Gastroesophageal sphincter (tissue), 3 donors: ENCODE measurements at regions not wholly inside any gene's neighbourhood (a gene's known extent, or its start where the extent isn't known, plus 50 kb on each side); places are given as distances from the start of the nearest gene placed in this dataset.

Source experiments
- EP300 ChIP-seq: sonication (generic); formaldehyde crosslinking; IDR thresholded peaks from one replicate; pipeline ENCODE4 v1.6.1; 2017; ENCODE audit warnings: antibody characterized with exemption, mild to moderate bottlenecking
- TF ChIP-seq, protein P1 (sequence below), 4 experiments: fragments of 200-600 bp in 2 of 4; fragments of 450-650 bp in 2 of 4; sonication (generic) in 1 of 4; IDR thresholded peaks; one replicate each; pipeline ENCODE4 v1.5.1; 2017 to 2019; ENCODE audit warnings: antibody characterized with exemption in 4 of 4, mild to moderate bottlenecking in 2 of 4, moderate library complexity in 2 of 4

DNA sequence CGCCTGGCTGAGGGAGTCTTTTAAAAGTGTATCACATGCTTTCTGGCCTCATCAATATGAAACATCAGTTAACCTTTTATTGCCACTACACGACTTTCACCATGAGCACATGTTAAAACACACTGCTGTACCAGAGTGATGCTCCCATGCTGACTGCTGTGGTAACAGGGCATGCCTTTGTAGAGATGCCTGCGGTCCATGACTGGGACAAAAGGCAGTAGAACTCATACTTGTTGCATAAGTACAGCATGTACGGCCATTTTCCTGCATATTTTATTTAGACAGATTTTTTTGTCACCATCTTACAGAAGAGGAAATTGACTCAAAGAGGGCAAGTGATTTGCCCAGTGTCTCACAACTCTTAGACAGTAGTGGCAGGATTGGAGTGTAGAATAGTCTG is 105.7 kb upstream of the ADAMTSL1 start:
- TF ChIP-seq, protein P1, sequence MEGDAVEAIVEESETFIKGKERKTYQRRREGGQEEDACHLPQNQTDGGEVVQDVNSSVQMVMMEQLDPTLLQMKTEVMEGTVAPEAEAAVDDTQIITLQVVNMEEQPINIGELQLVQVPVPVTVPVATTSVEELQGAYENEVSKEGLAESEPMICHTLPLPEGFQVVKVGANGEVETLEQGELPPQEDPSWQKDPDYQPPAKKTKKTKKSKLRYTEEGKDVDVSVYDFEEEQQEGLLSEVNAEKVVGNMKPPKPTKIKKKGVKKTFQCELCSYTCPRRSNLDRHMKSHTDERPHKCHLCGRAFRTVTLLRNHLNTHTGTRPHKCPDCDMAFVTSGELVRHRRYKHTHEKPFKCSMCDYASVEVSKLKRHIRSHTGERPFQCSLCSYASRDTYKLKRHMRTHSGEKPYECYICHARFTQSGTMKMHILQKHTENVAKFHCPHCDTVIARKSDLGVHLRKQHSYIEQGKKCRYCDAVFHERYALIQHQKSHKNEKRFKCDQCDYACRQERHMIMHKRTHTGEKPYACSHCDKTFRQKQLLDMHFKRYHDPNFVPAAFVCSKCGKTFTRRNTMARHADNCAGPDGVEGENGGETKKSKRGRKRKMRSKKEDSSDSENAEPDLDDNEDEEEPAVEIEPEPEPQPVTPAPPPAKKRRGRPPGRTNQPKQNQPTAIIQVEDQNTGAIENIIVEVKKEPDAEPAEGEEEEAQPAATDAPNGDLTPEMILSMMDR (IDR thresholded peaks at IDR 0.05): no peak
- no peak for TF ChIP-seq EP300
